Pulmonary artery endothelial cell (primary cell): ENCODE measurements at regions not wholly inside any gene's neighbourhood (a gene's known extent, or its start where the extent isn't known, plus 50 kb on each side); places are given as distances from the start of the nearest gene placed in this dataset.
"Not testable (repeated sequence)": the region's sequence is repeated elsewhere in the genome, so short reads cannot be mapped to it uniquely, and the experiment has no call there.

Experiments
- DNase-seq: peaks from one replicate; pipeline ENCODE4 v3.0.0-alpha.2; 2011; ENCODE audit warnings: low read depth, low spot score

- DNase-seq, result no peak
These were observed 339.4 kb upstream of the KIAA1217 start for GRCh38 chr10:23869548-23869947.

GRCh38 chr10:23869996-23870395, 338.9 kb upstream of the KIAA1217 start:
- no peak for DNase-seq

- no peak for DNase-seq
These were observed 338.0 kb upstream of the KIAA1217 start for GRCh38 chr10:23870651-23871610.

GRCh38 chr10:23872290-23872689, 336.6 kb upstream of the KIAA1217 start:
- no peak for DNase-seq

GRCh38 chr10:23877791-23878320, 331.1 kb upstream of the KIAA1217 start:
- DNase-seq, result no peak

- DNase-seq, result no peak
These were observed 324.3 kb upstream of the KIAA1217 start for GRCh38 chr10:23884670-23885069.

GRCh38 chr10:23885853-23886252, 323.1 kb upstream of the KIAA1217 start:
- no peak for DNase-seq

GRCh38 chr10:23886355-23886754, 322.6 kb upstream of the KIAA1217 start:
- no peak for DNase-seq

GRCh38 chr10:23891301-23891700, 317.6 kb upstream of the KIAA1217 start:
- no peak for DNase-seq

- DNase-seq, result no peak
These were observed 316.6 kb upstream of the KIAA1217 start for GRCh38 chr10:23892296-23892695.

GRCh38 chr10:23897267-23897666, 311.7 kb upstream of the KIAA1217 start:
- no peak for DNase-seq

- DNase-seq, result no peak
These were observed 311.1 kb upstream of the KIAA1217 start for GRCh38 chr10:23897861-23898260.

- DNase-seq, result no peak
These were observed 309.8 kb upstream of the KIAA1217 start for GRCh38 chr10:23899166-23899565.

- DNase-seq, result no peak
These were observed 298.6 kb upstream of the KIAA1217 start for GRCh38 chr10:23910291-23910690.

- DNase-seq, result no peak
These were observed 296.0 kb upstream of the KIAA1217 start for GRCh38 chr10:23912884-23913404.

GRCh38 chr10:23914641-23915040, 294.3 kb upstream of the KIAA1217 start:
- DNase-seq, result no peak

GRCh38 chr10:23917251-23917840, 291.6 kb upstream of the KIAA1217 start:
- DNase-seq, result no peak

- DNase-seq, result no peak
These were observed 290.7 kb upstream of the KIAA1217 start for GRCh38 chr10:23918090-23918723.

- DNase-seq, result no peak
These were observed 290.1 kb upstream of the KIAA1217 start for GRCh38 chr10:23918839-23919238.

GRCh38 chr10:23927576-23928325, 281.2 kb upstream of the KIAA1217 start:
- DNase-seq, result no peak

GRCh38 chr10:23934023-23934422, 274.9 kb upstream of the KIAA1217 start:
- DNase-seq, result not testable (repeated sequence)
